B cell (primary cell): ENCODE measurements at regions not wholly inside any gene's neighbourhood (a gene's known extent, or its start where the extent isn't known, plus 50 kb on each side); places are given as distances from the start of the nearest gene placed in this dataset.

Source experiments
- ATAC-seq: fragments of 200-7000 bp; cut with Tn5 transposase; one replicate; pipeline ENCODE4 v1.10.0; 2021; ENCODE audit warnings: low read depth, mild to moderate bottlenecking, moderate number of reproducible peaks, moderate library complexity
- CTCF ChIA-PET: fragments of 350-600 bp; sonication (Branson Sonifier 250); formaldehyde crosslinking; loops from one replicate; lab custom pipeline; 2021; ENCODE audit warnings: antibody characterized with exemption, inconsistent platforms; lab: Charles Lee
- POLR2A ChIA-PET: fragments of 350-600 bp; sonication (Branson Sonifier 250); formaldehyde crosslinking; loops from one replicate; lab custom pipeline; 2021; ENCODE audit warnings: antibody characterized with exemption; lab: Charles Lee
- DNase-seq: peaks from one replicate; pipeline ENCODE4 v3.0.0; 2013
- H2AFZ ChIP-seq: 2 replicates; pipeline ENCODE4 v1.6.1; 2012; ENCODE audit warnings: mild to moderate bottlenecking, low read depth, low read length; ENCODE audit not compliant: insufficient read depth, poor library complexity, severe bottlenecking
- H3K27ac ChIP-seq, 2 donors: 1 replicate in 1 of 2; 2 replicates in 1 of 2; pipeline ENCODE4 v1.5.1; 2012 to 2013; ENCODE audit warnings: low read length in 2 of 2, mild to moderate bottlenecking in 2 of 2, moderate library complexity in 1 of 2
- H3K27me3 ChIP-seq, 4 experiments: fragments of 200-600 bp in 1 of 4; sonication (generic) in 1 of 4; replicated peaks in 1 of 4; 1 replicate in 2 of 4; 2 replicates in 2 of 4; pipeline versions ENCODE4 v1.6.1 to v1.7.0; 2013 to 2016; ENCODE audit warnings: low read length in 3 of 4, mild to moderate bottlenecking in 2 of 4, mixed read lengths in 1 of 4, moderate library complexity in 1 of 4; ENCODE audit not compliant: insufficient read depth in 4 of 4, control insufficient read depth in 3 of 4; ENCODE audit errors: control extremely low read depth in 1 of 4
- H3K36me3 ChIP-seq, 2 experiments: replicated peaks in 1 of 2; 1 replicate in 1 of 2; 2 replicates in 1 of 2; pipeline versions ENCODE4 v1.6.1 to v1.7.1; 2013; ENCODE audit warnings: low read length in 1 of 2; ENCODE audit not compliant: insufficient read depth in 2 of 2, control insufficient read depth in 1 of 2; ENCODE audit errors: control extremely low read depth in 1 of 2, extremely low read depth in 1 of 2
- H3K4me1 ChIP-seq, 2 donors: fragments of 200-600 bp in 1 of 2; sonication (generic) in 1 of 2; 1 replicate in 1 of 2; 2 replicates in 1 of 2; pipeline versions ENCODE4 v1.5.1 to v1.6.1; 2013 to 2017; ENCODE audit warnings: low read length in 2 of 2; ENCODE audit not compliant: control insufficient read depth in 2 of 2, insufficient read depth in 2 of 2
- H3K4me2 ChIP-seq: replicated peaks from 2 replicates; pipeline ENCODE3; 2012; ENCODE audit warnings: mild to moderate bottlenecking, low read depth, low read length; ENCODE audit not compliant: poor library complexity, severe bottlenecking
- H3K4me3 ChIP-seq, 5 experiments: fragments of 200-600 bp in 1 of 5; sonication (generic) in 1 of 5; 1 replicate in 3 of 5; 2 replicates in 2 of 5; pipeline versions ENCODE4 v1.5.1 to v1.7.0; 2011 to 2016; ENCODE audit warnings: low read length in 4 of 5, mild to moderate bottlenecking in 4 of 5, low read depth in 2 of 5, control low read depth in 1 of 5, moderate library complexity in 1 of 5; ENCODE audit not compliant: insufficient read depth in 1 of 5; ENCODE audit errors: control extremely low read depth in 1 of 5, extremely low read depth in 1 of 5
- H3K79me2 ChIP-seq: fragments of 200-600 bp; sonication (generic); one replicate; pipeline ENCODE4 v1.6.0; 2016; ENCODE audit warnings: low read length; ENCODE audit not compliant: control insufficient read depth, insufficient read depth
- H3K9ac ChIP-seq: fragments of 200-600 bp; sonication (generic); 2 replicates; pipeline ENCODE4 v1.6.1; 2017; ENCODE audit warnings: mild to moderate bottlenecking, low read length, moderate library complexity
- H3K9me3 ChIP-seq, 3 donors: one replicate each; pipeline versions ENCODE4 v1.6.1 to v1.7.1; 2013; ENCODE audit warnings: low read length in 2 of 3; ENCODE audit not compliant: control insufficient read depth in 2 of 3, insufficient read depth in 1 of 3; ENCODE audit errors: control extremely low read depth in 1 of 3
- H4K20me1 ChIP-seq: 2 replicates; pipeline ENCODE4 v1.6.0; 2012; ENCODE audit warnings: mild to moderate bottlenecking, low read length; ENCODE audit not compliant: insufficient read depth, control insufficient read depth, poor library complexity, severe bottlenecking
- H3K27ac Mint-ChIP-seq: one replicate; pipeline ENCODE4 v1.8.0; 2021; ENCODE audit warnings: mixed read lengths
- H3K27me3 Mint-ChIP-seq: one replicate; pipeline ENCODE4 v1.8.0; 2021; ENCODE audit warnings: mixed read lengths
- H3K4me1 Mint-ChIP-seq: one replicate; pipeline ENCODE4 v1.8.0; 2021; ENCODE audit warnings: mixed read lengths
- H3K4me3 Mint-ChIP-seq: one replicate; pipeline ENCODE4 v1.8.0; 2021; ENCODE audit warnings: mixed read lengths
- H3K9me3 Mint-ChIP-seq: one replicate; pipeline ENCODE4 v1.8.0; 2022; ENCODE audit warnings: mixed read lengths; ENCODE audit not compliant: insufficient read depth
- EZH2 ChIP-seq: IDR thresholded peaks from 2 replicates; pipeline ENCODE4 v1.6.1; 2012; ENCODE audit warnings: borderline replicate concordance, low read depth, mild to moderate bottlenecking, moderate library complexity, low read length; ENCODE audit not compliant: insufficient read depth, poor library complexity, severe bottlenecking
- WGBS: methylation state at CpG from one replicate; pipeline ENCODE4 v1.1.5; 2013; ENCODE audit warnings: missing lambda C conversion rate; ENCODE audit not compliant: insufficient coverage; 5-methylcytosine and 5-hydroxymethylcytosine counted together
- intact Hi-C: fragments of 100-400 bp; cut with micrococcal nuclease; formaldehyde crosslinking; loops from one replicate; pipeline ENCODE4 v1.10.0; 2022
- TF ChIP-seq, protein P1 (sequence below): fragments of 200-600 bp; IDR thresholded peaks from one replicate; pipeline ENCODE4 v1.8.0; 2022; ENCODE audit warnings: antibody characterized with exemption, mild to moderate bottlenecking

DNA sequence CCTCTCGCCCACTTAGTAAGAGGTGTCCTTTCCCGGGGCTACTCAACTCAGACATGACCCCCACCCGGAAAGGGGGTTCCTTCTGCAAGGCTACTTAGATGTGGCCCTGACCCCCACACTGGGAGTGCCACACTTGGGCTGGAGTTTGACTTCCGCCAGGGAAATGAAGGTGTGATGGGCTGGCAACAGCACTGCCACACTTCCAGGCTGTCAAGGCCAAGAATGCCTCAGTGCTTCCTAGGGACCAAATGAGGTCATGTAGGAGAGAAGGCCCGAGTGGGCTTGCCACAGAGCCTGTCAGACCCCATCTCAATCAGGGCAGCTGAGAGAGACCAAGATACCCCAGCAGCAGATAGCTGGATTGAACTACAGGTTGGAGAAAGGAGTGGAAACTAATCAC lies 55.5 kb downstream of the DRD1 start:
- H3K4me3 ChIP-seq = no peak overlapping the region
- no peaks in the 10 kb centered on the region for H3K4me1 Mint-ChIP-seq
- no peaks in the 10 kb centered on the region for H3K4me1 ChIP-seq
- no peak overlapping the region for H3K27ac ChIP-seq
- no peaks in the 10 kb centered on the region for H3K27me3 Mint-ChIP-seq
- intact Hi-C loops = no loop called here
- no peak for ATAC-seq
- WGBS = 89% methylated on average over 5 of the region's 5 CpGs
- no peak for DNase-seq
- CTCF ChIA-PET = no interaction called here
- H3K4me3 Mint-ChIP-seq = no peak overlapping the region
- no peaks in the 10 kb centered on the region for H3K79me2 ChIP-seq
- no peak overlapping the region for H3K27ac Mint-ChIP-seq
- no peak overlapping the region for H3K4me2 ChIP-seq
- H3K9ac ChIP-seq = no peak overlapping the region
- H4K20me1 ChIP-seq = no peaks in the 10 kb centered on the region
- TF ChIP-seq, protein P1, sequence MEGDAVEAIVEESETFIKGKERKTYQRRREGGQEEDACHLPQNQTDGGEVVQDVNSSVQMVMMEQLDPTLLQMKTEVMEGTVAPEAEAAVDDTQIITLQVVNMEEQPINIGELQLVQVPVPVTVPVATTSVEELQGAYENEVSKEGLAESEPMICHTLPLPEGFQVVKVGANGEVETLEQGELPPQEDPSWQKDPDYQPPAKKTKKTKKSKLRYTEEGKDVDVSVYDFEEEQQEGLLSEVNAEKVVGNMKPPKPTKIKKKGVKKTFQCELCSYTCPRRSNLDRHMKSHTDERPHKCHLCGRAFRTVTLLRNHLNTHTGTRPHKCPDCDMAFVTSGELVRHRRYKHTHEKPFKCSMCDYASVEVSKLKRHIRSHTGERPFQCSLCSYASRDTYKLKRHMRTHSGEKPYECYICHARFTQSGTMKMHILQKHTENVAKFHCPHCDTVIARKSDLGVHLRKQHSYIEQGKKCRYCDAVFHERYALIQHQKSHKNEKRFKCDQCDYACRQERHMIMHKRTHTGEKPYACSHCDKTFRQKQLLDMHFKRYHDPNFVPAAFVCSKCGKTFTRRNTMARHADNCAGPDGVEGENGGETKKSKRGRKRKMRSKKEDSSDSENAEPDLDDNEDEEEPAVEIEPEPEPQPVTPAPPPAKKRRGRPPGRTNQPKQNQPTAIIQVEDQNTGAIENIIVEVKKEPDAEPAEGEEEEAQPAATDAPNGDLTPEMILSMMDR = no peak
- TF ChIP-seq EZH2 = no peak
- H3K9me3 Mint-ChIP-seq = no peaks in the 10 kb centered on the region
- H2AFZ ChIP-seq = no peak overlapping the region
- no peaks in the 10 kb centered on the region for H3K36me3 ChIP-seq
- POLR2A ChIA-PET = no interaction called here
- H3K27me3 ChIP-seq = no peaks in the 10 kb centered on the region
- H3K9me3 ChIP-seq = peaks cover 0 to 3% (median 0%) of the 10 kb centered on the region in 3 donors

DNA sequence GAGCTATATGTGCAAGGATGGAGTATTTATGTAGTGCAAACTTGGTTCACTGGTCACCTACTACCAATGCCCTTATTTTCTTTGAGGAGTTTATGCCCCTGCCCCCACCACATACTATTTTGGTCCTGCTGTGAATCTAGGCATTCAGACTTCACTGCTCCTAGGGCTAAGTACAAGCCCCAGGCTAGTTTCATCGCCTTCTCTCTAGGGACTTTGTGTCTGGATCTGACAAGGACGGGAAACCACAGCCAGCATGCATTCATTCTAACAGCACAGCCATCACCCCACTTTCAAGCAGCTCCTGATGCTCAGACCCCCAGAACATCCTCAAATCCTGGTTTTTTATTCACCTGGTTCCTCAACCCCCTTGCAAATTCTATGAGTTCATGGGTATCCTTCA lies 56.8 kb downstream of the DRD1 start:
- Histone ChIP-seq H4K20me1 (no peaks in the 10 kb centered on the region), H3K9me3 (peaks cover 0 to 3% (median 0%) of the 10 kb centered on the region in 3 donors), H3K4me2 (no peak overlapping the region), H3K4me1 (no peaks in the 10 kb centered on the region), H3K36me3 (no peaks in the 10 kb centered on the region), H3K27me3 (no peaks in the 10 kb centered on the region), H2AFZ (no peak overlapping the region), H3K4me3 (no peak overlapping the region), H3K27ac (no peak overlapping the region), H3K9ac (no peak overlapping the region), H3K79me2 (no peaks in the 10 kb centered on the region)
- WGBS = 78% methylated on average over 2 of the region's 2 CpGs
- H3K27me3 Mint-ChIP-seq = no peaks in the 10 kb centered on the region
- ATAC-seq = no peak
- no peak overlapping the region for H3K27ac Mint-ChIP-seq
- ChIA-PET POLR2A (no interaction called here), CTCF (no interaction called here)
- no peaks in the 10 kb centered on the region for H3K4me1 Mint-ChIP-seq
- H3K9me3 Mint-ChIP-seq = no peaks in the 10 kb centered on the region
- DNase-seq = no peak
- H3K4me3 Mint-ChIP-seq = no peak overlapping the region
- intact Hi-C loops = no loop called here
- TF ChIP-seq, protein P1 = no peak
- no peak for TF ChIP-seq EZH2
